ENCODE measurements at regions not wholly inside any gene's neighbourhood (a gene's known extent, or its start where the extent isn't known, plus 50 kb on each side); places are given as distances from the start of the nearest gene placed in this dataset.

GRCh38 chr14:58881433-58881832, 243.7 kb downstream of the DACT1 start:
- no peak overlapping the region for H3K27ac ChIP-seq
- H3K4me1 ChIP-seq (ENCODE audit: insufficient read depth) = no peaks in the 10 kb centered on the region
- no peak for DNase-seq
- no peaks in the 10 kb centered on the region for H3K27me3 ChIP-seq
- TF ChIP-seq POLR2A (IDR thresholded peaks at IDR 0.05) (no peak), CTCF (IDR thresholded peaks at IDR 0.05) (no peak), EP300 (IDR thresholded peaks at IDR 0.05) (no peak)
- no peaks in the 10 kb centered on the region for H3K36me3 ChIP-seq
- intact Hi-C loops (cut with DNase I) = no loop called here
- 94 to 97% (median 96%) methylated on average over 1 of the region's 1 CpG for WGBS, 3 donors
- H3K4me3 ChIP-seq = no peak overlapping the region
- H3K9me3 ChIP-seq = no peaks in the 10 kb centered on the region

DNA sequence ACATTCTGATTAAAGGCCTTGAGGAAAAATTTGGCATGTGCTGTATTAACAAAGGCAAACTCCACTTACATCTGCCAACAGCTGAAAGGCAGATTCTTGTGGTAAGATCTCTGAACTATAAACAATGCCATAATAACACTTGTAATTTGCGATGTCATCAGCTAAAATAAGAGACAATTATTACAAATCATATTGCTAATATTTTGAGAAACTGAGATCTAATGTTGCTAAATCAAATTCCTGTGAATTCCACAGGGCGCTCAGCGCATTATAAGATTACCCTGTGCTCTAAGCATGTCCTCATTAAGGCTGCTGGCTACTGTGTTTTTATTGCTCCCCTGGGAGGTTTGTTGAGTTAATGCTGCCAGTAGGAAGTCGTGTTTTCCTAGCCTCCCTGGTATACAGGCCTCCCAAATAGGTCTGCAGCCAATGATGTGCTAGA, 244.8 kb downstream of the DACT1 start:
- Histone ChIP-seq H3K4me1 (ENCODE audit: insufficient read depth) (no peaks in the 10 kb centered on the region), H3K36me3 (no peaks in the 10 kb centered on the region), H3K27me3 (no peaks in the 10 kb centered on the region), H3K27ac (no peak overlapping the region), H3K9me3 (no peaks in the 10 kb centered on the region), H3K4me3 (no peak overlapping the region)
- intact Hi-C loops (cut with DNase I) = no loop called here
- WGBS, 3 donors = 6 to 21% (median 9%) methylated on average over 4 of the region's 4 CpGs
- TF ChIP-seq POLR2A (IDR thresholded peaks at IDR 0.05) (no peak), CTCF (IDR thresholded peaks at IDR 0.05) (no peak), EP300 (IDR thresholded peaks at IDR 0.05) (no peak)
- no peak for DNase-seq

DNA sequence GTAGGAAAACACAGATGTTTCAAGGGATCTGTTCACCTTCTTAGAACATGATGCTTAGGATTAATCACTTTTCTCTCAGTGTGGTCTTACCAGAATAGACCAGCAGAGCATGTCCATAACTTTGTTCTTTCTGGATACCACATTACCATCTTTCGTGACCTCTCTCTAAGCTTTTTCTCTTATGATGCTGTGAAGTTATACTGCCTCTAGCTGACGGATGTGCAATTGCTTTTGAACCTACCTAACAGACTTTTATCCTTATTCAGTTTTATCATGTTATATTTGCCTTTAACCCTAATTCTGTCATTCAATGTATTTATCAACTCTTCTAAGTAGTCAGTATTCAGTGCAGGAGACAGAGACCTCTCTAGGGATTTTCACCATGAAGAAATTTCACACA, 246.7 kb downstream of the DACT1 start:
- no peaks in the 10 kb centered on the region for H3K9me3 ChIP-seq
- H3K4me3 ChIP-seq = no peak overlapping the region
- H3K36me3 ChIP-seq = no peaks in the 10 kb centered on the region
- H3K4me1 ChIP-seq (ENCODE audit: insufficient read depth) = no peaks in the 10 kb centered on the region
- TF ChIP-seq CTCF (IDR thresholded peaks at IDR 0.05) (no peak), EP300 (IDR thresholded peaks at IDR 0.05) (no peak), POLR2A (IDR thresholded peaks at IDR 0.05) (no peak)
- DNase-seq = no peak
- intact Hi-C loops (cut with DNase I) = no loop called here
- WGBS, 3 donors = 91 to 94% (median 92%) methylated on average over 2 of the region's 2 CpGs
- no peak overlapping the region for H3K27ac ChIP-seq
- no peaks in the 10 kb centered on the region for H3K27me3 ChIP-seq

- intact Hi-C loops (cut with DNase I) = no loop called here
- TF ChIP-seq EP300 (IDR thresholded peaks at IDR 0.05) = no peak
- no peaks in the 10 kb centered on the region for H3K4me1 ChIP-seq (ENCODE audit: insufficient read depth)
- no peaks in the 10 kb centered on the region for H3K27me3 ChIP-seq
- H3K4me3 ChIP-seq = no peak overlapping the region
- 97 to 98% (median 97%) methylated on average over 2 of the region's 2 CpGs for WGBS, 3 donors
- DNase-seq = no peak
- H3K27ac ChIP-seq = no peak overlapping the region
- H3K9me3 ChIP-seq = no peaks in the 10 kb centered on the region
- no peaks in the 10 kb centered on the region for H3K36me3 ChIP-seq
Measured at GRCh38 chr14:58887931-58888330, 250.2 kb downstream of the DACT1 start.

DNA sequence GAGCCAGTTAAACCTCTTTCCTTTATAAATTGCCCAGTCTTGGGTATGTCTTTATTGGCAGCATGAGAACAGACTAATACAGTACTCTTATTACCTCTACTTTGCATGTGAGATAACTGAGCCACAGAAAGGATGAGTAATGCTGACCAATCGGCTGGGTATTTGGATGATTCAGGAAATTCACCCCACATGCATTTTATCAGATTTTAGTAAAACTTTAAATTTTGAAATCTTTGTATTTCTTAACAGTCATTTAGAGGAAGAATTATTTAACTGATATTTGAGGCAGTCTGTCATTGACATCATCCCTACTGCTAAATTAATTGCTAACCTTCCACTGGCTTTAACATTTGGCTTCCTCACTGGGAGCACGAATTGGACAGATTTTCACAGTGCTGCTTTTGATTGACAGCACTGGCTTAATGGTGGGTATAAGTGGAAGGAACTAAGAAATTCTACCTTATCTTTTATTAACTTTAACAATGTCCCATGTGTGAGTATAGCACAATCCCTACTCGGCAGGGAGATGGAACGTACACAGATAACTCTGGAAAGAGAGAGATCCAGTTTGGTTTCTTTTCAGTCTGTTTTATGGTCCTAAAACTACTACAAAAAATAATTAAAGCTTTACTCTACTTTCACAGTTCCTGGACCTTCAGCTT, 261.0 kb downstream of the DACT1 start:
- no peaks in the 10 kb centered on the region for H3K36me3 ChIP-seq
- no peak for DNase-seq
- no peak for TF ChIP-seq POLR2A (IDR thresholded peaks at IDR 0.05)
- TF ChIP-seq CTCF (IDR thresholded peaks at IDR 0.05) = no peak
- TF ChIP-seq EP300 (IDR thresholded peaks at IDR 0.05) = no peak
- 67 to 83% (median 76%) methylated on average over 4 of the region's 4 CpGs for WGBS, 3 donors
- intact Hi-C loops (cut with DNase I) = no loop called here
- no peak overlapping the region for H3K4me3 ChIP-seq
- no peaks in the 10 kb centered on the region for H3K4me1 ChIP-seq (ENCODE audit: insufficient read depth)
- H3K27me3 ChIP-seq = no peaks in the 10 kb centered on the region
- no peaks in the 10 kb centered on the region for H3K9me3 ChIP-seq
- H3K27ac ChIP-seq = no peak overlapping the region
